HG02943 (cell line): ENCODE measurements at regions not wholly inside any gene's neighbourhood (a gene's known extent, or its start where the extent isn't known, plus 50 kb on each side); places are given as distances from the start of the nearest gene placed in this dataset.

Experiments
- ATAC-seq: cut with Tn5 transposase; IDR thresholded peaks from one replicate; pipeline ENCODE4 v1.9.1; 2021; ENCODE audit warnings: mild to moderate bottlenecking, low read depth, moderate library complexity; ENCODE audit not compliant: unreplicated experiment

- ATAC-seq: no peak
These were observed 386.8 kb downstream of the SLITRK6 start for GRCh38 chr13:85412448-85412847.

DNA sequence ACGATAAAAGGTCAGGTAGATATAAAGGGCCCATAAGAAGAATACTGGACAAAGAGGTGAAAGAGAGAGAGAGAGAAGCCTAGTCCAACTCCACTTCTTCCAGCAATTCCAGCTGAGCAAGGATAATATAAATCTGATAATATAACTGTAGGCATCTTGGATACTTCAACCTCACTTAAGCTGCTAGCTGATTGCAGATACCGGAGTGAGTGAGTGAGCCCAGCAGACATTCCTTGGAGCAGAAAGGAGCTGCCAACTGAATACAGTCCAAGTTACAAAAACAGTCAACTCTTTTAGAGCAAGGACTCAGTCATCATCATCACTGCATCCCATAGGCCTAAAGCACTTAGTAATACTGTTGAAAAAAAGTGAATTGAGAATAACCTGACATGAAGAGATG, 387.6 kb downstream of the SLITRK6 start:
- ATAC-seq: no peak

DNA sequence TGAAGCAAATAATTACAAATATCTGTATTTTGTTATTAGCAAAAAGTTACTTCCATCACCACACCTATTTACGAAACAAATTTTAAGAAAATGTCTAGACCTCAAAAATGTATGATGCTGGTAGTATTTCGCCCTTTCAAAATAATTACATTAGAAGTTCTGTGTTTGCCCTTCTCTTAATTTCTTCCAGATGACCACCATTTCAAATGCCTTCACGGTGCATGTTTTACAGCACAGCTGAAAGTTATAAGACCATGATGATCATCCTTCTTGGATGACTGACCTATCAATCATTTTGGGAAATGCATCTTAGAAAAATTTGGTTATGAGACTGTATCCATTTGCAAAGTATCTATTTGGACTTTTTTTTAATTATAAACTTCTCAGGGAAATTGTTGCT, 390.8 kb downstream of the SLITRK6 start:
- ATAC-seq: no peak

DNA sequence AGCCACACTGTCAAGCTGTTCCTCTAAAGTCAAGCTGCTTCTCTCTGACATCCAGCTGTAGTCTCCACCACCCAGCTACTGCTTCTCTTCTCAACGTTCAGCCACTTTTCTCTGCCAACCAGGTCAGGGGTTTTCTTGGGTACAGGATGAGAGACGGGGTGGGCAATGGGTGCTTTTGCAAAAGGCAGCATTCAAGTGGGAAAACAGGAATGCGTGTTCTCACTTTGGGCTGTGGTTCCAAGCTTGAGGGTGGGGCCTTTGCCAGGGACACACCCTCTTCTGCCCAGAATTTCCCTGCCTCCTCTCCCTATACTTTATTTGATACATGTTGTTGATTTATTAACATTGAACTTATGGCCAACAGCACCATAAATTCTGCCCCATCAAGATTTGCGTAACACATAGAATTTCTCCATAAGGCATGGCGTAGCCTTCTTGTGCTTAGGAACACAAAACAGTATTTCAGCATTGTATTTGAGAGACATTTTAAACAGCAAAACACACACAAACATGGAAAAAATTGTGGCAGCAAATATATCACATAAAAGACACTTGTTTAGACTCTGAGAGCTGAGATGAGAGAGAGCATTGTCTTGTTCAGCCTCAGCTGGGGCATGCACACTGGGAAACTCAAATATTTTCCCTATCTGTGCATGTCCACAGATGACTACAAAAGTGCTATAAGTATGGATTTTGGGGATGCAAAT, 392.8 kb downstream of the SLITRK6 start:
- no peak for ATAC-seq

DNA sequence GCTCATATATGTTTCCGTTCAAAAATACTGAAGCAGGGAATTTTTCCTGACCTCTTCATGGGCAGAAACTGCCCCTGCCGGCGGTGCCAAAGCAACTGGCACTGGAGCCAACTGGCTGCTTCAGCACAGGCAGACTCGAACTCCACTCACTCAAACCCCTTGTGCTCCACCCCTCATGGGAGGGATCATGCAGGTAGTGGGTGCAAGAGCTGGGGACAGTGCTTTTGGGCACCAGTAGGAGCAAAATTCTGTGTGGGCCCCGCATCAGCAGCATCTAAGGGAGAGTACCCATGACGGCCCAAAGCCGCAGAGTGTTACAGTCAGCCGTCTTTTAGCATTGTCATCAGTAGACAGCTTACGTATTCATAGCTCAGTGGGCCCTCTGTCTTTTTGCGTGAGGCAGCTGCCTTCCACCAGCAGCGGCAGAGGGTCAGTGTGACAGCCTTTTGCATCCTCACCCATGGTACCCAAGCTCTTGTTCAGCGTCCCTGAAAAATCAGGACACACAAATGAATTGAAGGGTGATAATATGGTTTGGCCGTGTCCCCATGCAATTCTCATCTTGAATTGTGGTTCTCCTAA, 393.8 kb downstream of the SLITRK6 start:
- ATAC-seq: no peak

- no peak for ATAC-seq
These were observed 412.8 kb downstream of the SLITRK6 start for GRCh38 chr13:85386424-85386823.

DNA sequence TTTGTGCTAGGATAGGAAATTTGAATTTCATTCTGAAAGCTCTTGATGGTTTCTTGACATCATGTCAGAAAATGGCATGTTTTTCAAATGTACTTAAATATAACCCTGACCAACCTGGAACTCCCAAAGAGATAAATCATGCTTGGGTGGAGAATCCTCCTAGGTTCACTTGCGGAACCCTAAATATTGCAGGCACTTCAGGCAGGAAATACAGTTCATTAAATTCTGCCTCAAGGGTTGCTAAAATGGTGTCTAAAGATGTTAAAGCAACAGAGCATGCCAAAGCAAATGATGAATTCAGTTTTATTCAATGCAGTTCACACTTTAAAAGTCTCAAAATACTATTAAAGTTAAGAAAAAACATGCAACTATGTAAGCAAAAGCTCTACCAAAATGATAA, 415.9 kb downstream of the SLITRK6 start:
- no peak for ATAC-seq

DNA sequence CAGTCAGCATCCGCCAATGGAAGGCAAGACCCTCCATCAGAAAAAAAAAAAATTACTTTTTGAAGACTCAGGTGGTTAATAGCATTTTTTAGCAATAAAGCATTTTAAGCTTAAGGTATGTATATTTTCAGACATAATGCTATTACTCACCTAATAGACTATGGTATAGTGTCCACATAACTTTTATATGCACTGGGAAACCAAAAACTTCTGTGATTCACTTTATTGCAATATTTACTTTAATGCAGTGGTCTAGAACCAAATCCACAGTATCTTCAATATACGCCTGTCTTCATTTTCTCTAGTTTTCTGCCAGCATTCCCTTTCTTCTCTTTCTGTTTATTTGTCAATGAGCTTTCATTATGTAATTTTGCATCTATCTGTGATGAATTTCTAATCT, 418.1 kb downstream of the SLITRK6 start:
- no peak for ATAC-seq

DNA sequence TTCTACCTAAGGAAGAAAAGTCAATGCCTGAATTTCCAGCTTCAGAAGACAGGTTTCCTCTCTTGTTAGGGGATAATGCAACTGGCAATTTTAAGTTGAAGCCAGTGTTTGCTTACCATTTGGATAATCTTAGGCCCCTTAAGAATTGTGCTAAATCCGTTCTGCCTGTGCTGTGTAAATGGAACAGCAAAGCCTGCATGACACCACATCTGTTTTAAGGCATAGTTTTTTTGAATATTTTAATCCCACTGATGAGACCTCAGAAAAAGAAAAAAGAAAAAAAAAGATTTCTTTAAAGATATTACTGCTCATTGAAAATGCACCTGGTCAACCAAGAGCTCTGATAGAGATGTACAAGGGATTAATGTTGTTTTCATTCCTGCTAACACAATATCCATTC, 419.2 kb downstream of the SLITRK6 start:
- no peak for ATAC-seq

- ATAC-seq: no peak
These were observed 419.8 kb downstream of the SLITRK6 start for GRCh38 chr13:85379433-85379832.

GRCh38 chr13:85377783-85378182, 421.4 kb downstream of the SLITRK6 start:
- no peak for ATAC-seq

GRCh38 chr13:85373322-85373721, 425.9 kb downstream of the SLITRK6 start:
- ATAC-seq: no peak

GRCh38 chr13:85371254-85371653, 428.0 kb downstream of the SLITRK6 start:
- no peak for ATAC-seq

DNA sequence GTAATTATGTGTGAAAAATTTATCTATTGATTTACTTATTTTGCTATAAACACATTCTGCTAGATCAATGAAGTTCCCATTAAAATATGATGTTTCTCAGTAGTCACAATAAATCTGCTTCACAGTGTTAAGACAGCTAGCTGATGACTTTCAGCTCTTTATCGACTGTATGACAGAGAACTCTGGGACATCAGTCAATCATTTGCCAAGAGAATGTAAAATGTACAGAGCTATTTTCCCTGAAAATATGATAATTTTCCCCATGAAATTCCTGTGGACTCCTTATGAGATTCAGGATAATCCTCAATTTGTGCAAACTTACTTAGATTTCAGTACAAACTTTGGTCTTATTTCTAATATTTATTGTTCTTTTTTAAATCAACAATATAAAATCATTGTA, 430.5 kb downstream of the SLITRK6 start:
- ATAC-seq: no peak

GRCh38 chr13:85367887-85368286, 431.3 kb downstream of the SLITRK6 start:
- ATAC-seq: no peak

GRCh38 chr13:85366759-85367417, 432.3 kb downstream of the SLITRK6 start:
- ATAC-seq: no peak

- no peak for ATAC-seq
These were observed 435.7 kb downstream of the SLITRK6 start for GRCh38 chr13:85363504-85363903.

DNA sequence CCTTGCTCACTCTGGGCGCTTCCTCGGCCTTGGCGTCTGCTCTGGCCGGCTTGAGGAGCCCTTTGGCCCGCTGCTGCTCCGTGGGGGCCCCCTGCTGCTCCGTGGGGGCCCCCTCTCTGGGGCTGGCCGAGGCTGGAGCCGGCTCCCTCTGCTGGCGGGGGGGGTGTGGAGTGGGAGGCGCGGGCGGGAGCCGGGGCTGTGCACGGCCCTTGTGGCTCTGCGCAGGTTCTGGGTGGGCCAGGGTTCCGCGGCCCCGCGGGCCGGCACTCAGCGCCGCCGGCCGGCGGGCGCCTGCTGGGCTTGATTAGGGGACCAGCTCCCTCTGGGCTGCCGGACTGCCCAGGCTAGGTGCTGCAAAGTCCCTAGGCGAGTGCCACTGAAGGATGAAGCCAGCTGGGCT, 436.2 kb downstream of the SLITRK6 start:
- no peak for ATAC-seq

DNA sequence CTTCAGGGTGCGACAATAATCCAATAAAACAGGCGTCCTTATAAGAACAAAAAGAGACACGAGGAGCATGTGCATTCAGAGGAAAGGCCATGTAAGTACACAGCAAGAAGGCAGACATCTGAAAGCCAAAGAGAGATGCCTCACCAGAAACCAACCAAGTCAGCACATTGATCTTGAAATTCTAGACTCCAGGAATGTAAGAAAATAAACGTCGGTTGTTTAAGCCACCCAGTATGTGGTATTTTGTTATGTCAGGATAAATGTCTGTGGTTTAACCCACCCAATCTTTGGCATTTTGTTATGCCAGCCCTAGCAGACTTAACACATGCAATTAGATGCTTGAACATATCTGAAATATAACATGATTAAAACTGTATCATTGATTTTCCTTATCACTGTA, 452.0 kb downstream of the SLITRK6 start:
- ATAC-seq: no peak

GRCh38 chr13:85334187-85334586, 465.0 kb downstream of the SLITRK6 start:
- no peak for ATAC-seq

- ATAC-seq: no peak
These were observed 465.7 kb downstream of the SLITRK6 start for GRCh38 chr13:85333506-85334020.

DNA sequence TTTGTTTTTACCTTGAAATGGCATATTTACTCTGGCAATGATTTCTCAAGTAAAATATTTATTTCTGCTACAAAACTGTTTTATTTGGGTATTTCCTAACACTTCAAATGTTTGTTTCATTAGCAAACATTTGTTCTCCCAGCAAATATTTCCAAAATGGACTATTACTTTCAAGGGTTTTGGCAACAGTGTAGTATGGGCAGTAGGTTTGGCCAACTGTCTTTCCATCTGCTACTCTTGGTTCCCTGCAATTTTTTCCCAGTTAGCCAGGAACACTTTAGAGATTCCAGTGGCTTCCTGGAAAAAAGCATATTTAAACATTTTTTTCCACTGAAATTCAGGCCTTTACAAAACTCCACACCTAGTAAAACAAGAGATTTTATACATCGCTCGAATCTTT, 466.6 kb downstream of the SLITRK6 start:
- ATAC-seq: no peak
